ENCODE measurements at regions not wholly inside any gene's neighbourhood (a gene's known extent, or its start where the extent isn't known, plus 50 kb on each side); places are given as distances from the start of the nearest gene placed in this dataset.

- TF ChIP-seq ELK1 (IDR thresholded peaks at IDR 0.05; ENCODE audit: borderline replicate concordance, low read depth, low read length) (no peak), POLR2A (IDR thresholded peaks at IDR 0.05; ENCODE audit: low read depth, low read length) (no peak), FOS (IDR thresholded peaks at IDR 0.05; ENCODE audit: low read depth, low read length) (no peak), CTCF (conservative IDR thresholded peaks at IDR 0.05; ENCODE audit: low read depth, low read length) (no peak), RAD21 (IDR thresholded peaks at IDR 0.05; ENCODE audit: low read length) (no peak), USF2 (IDR thresholded peaks at IDR 0.05; ENCODE audit: low read depth, low read length) (no peak), MAZ (IDR thresholded peaks at IDR 0.05; ENCODE audit: borderline replicate concordance, low read depth, low read length) (no peak), BHLHE40 (IDR thresholded peaks at IDR 0.05; ENCODE audit: low read depth, low read length) (no peak), RFX5 (IDR thresholded peaks at IDR 0.05; ENCODE audit: low read depth, low read length) (no peak), SMC3 (IDR thresholded peaks at IDR 0.05; ENCODE audit: low read depth, low read length) (no peak)
These were observed 165.0 kb downstream of the FHIP1A start for GRCh38 chr4:151573945-151574344.

Data from IMR-90 (cell line).